ENCODE measurements at regions not wholly inside any gene's neighbourhood (a gene's known extent, or its start where the extent isn't known, plus 50 kb on each side); places are given as distances from the start of the nearest gene placed in this dataset.

GRCh38 chr7:69184339-69184738, 413.9 kb upstream of the AUTS2 start:
- no peak for ATAC-seq (ENCODE audit: insufficient number of reproducible peaks, low FRiP score, low read depth)
- H3K4me1 ChIP-seq (ENCODE audit: control insufficient read depth in 1 of 2, low read depth in 2 of 2): peaks cover 6 to 12% of the 10 kb centered on the region in 2 donors
- H3K9me3 ChIP-seq: no peaks in the 10 kb centered on the region
- DNase-seq (ENCODE audit: low spot score): no peak
- peak overlapping the region in 1 of 2 donors; percentile 9 for H3K27ac ChIP-seq
- no peak for TF ChIP-seq CTCF (IDR thresholded peaks at IDR 0.05)
- no peaks in the 10 kb centered on the region for H3K36me3 ChIP-seq
- H3K27me3 ChIP-seq (replicated peaks; ENCODE audit: insufficient read depth): no peaks in the 10 kb centered on the region
- H3K4me3 ChIP-seq: peak overlapping the region; percentile 49

GRCh38 chr7:69185170-69185569, 413.1 kb upstream of the AUTS2 start:
- Histone ChIP-seq H3K27me3 (replicated peaks; ENCODE audit: insufficient read depth) (no peaks in the 10 kb centered on the region), H3K9me3 (no peaks in the 10 kb centered on the region), H3K36me3 (no peaks in the 10 kb centered on the region), H3K4me3 (no peak overlapping the region), H3K4me1 (ENCODE audit: control insufficient read depth in 1 of 2, low read depth in 2 of 2) (peaks cover 6 to 12% of the 10 kb centered on the region in 2 donors), H3K27ac (no peak overlapping the region)
- no peak for TF ChIP-seq CTCF (IDR thresholded peaks at IDR 0.05)
- no peak for DNase-seq (ENCODE audit: low spot score)
- no peak for ATAC-seq (ENCODE audit: insufficient number of reproducible peaks, low FRiP score, low read depth)

- H3K4me3 ChIP-seq: no peak overlapping the region
- peaks cover 6 to 12% of the 10 kb centered on the region in 2 donors for H3K4me1 ChIP-seq (ENCODE audit: control insufficient read depth in 1 of 2, low read depth in 2 of 2)
- H3K27ac ChIP-seq: no peak overlapping the region
- no peaks in the 10 kb centered on the region for H3K36me3 ChIP-seq
- H3K9me3 ChIP-seq: no peaks in the 10 kb centered on the region
- TF ChIP-seq CTCF (IDR thresholded peaks at IDR 0.05): no peak
- ATAC-seq (ENCODE audit: insufficient number of reproducible peaks, low FRiP score, low read depth) (no peak), DNase-seq (ENCODE audit: low spot score) (no peak)
- H3K27me3 ChIP-seq (replicated peaks; ENCODE audit: insufficient read depth): no peaks in the 10 kb centered on the region
Measured at GRCh38 chr7:69186974-69187373, 411.3 kb upstream of the AUTS2 start.

- no peaks in the 10 kb centered on the region for H3K27me3 ChIP-seq (replicated peaks; ENCODE audit: insufficient read depth)
Measured at GRCh38 chr7:69187824-69188333, 410.4 kb upstream of the AUTS2 start.

GRCh38 chr7:69189406-69189805, 408.9 kb upstream of the AUTS2 start:
- no peak overlapping the region for H3K4me3 ChIP-seq
- peaks cover 2 to 4% of the 10 kb centered on the region in 2 donors for H3K4me1 ChIP-seq (ENCODE audit: control insufficient read depth in 1 of 2, low read depth in 2 of 2)
- DNase-seq (ENCODE audit: low spot score) (no peak), ATAC-seq (ENCODE audit: insufficient number of reproducible peaks, low FRiP score, low read depth) (no peak)
- H3K36me3 ChIP-seq: no peaks in the 10 kb centered on the region
- no peak for TF ChIP-seq CTCF (IDR thresholded peaks at IDR 0.05)
- H3K27ac ChIP-seq: no peak overlapping the region
- no peaks in the 10 kb centered on the region for H3K27me3 ChIP-seq (replicated peaks; ENCODE audit: insufficient read depth)
- H3K9me3 ChIP-seq: no peaks in the 10 kb centered on the region

More at GRCh38 chr7:69187824-69188333, 410.4 kb upstream of the AUTS2 start:
- peaks cover 6 to 12% of the 10 kb centered on the region in 2 donors for H3K4me1 ChIP-seq (ENCODE audit: control insufficient read depth in 1 of 2, low read depth in 2 of 2)
- ATAC-seq (ENCODE audit: insufficient number of reproducible peaks, low FRiP score, low read depth): no peak
- TF ChIP-seq CTCF (IDR thresholded peaks at IDR 0.05): no peak
- H3K4me3 ChIP-seq: no peak overlapping the region
- no peak overlapping the region for H3K27ac ChIP-seq
- no peak for DNase-seq (ENCODE audit: low spot score)
- no peaks in the 10 kb centered on the region for H3K36me3 ChIP-seq
- H3K9me3 ChIP-seq: no peaks in the 10 kb centered on the region
